ENCODE measurements at regions not wholly inside any gene's neighbourhood (a gene's known extent, or its start where the extent isn't known, plus 50 kb on each side); places are given as distances from the start of the nearest gene placed in this dataset.

DNA sequence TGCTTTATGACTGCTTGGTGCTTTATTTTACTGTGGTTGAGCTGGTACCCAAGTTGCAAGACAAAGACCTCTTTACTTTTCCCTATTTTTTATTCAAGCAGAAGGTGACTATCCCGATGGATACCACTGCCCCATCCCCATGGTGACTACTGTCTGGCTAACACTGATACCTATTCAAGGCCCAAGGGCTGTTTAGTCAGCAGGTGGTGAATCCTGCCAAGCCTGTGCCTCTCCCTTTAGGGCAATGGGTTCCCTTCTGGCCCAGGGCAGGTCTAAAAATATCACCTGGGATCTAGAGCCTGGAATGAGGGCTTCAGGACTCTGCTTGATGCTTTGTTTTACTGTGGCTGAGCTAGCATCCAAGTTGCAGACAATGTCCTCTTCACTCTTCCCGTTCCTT lies 510.0 kb upstream of the GRAMD2B start:
- TF ChIP-seq, protein P1, sequence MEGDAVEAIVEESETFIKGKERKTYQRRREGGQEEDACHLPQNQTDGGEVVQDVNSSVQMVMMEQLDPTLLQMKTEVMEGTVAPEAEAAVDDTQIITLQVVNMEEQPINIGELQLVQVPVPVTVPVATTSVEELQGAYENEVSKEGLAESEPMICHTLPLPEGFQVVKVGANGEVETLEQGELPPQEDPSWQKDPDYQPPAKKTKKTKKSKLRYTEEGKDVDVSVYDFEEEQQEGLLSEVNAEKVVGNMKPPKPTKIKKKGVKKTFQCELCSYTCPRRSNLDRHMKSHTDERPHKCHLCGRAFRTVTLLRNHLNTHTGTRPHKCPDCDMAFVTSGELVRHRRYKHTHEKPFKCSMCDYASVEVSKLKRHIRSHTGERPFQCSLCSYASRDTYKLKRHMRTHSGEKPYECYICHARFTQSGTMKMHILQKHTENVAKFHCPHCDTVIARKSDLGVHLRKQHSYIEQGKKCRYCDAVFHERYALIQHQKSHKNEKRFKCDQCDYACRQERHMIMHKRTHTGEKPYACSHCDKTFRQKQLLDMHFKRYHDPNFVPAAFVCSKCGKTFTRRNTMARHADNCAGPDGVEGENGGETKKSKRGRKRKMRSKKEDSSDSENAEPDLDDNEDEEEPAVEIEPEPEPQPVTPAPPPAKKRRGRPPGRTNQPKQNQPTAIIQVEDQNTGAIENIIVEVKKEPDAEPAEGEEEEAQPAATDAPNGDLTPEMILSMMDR (IDR thresholded peaks at IDR 0.05): no peak
- no peak for TF ChIP-seq POLR2A (IDR thresholded peaks at IDR 0.05)
